22Rv1 (cell line): ENCODE measurements at regions not wholly inside any gene's neighbourhood (a gene's known extent, or its start where the extent isn't known, plus 50 kb on each side); places are given as distances from the start of the nearest gene placed in this dataset.
A peak's percentile ranks its signal among the peaks of the same experiment; 100 is the strongest.

Source experiments
- H3K27ac ChIP-seq: fragments of 450-650 bp; 2 replicates; pipeline ENCODE4 v1.5.1; 2017
- ZFX ChIP-seq: fragments of 450-650 bp; IDR thresholded peaks from 2 replicates; pipeline ENCODE4 v1.6.1; 2017; ENCODE audit warnings: antibody characterized with exemption, borderline replicate concordance
- TF ChIP-seq, protein P1 (sequence below): fragments of 450-650 bp; IDR thresholded peaks from 2 replicates; pipeline ENCODE4 v1.5.1; 2017; ENCODE audit warnings: mild to moderate bottlenecking

GRCh38 chr16:17566075-17566474 lies 95.3 kb upstream of the XYLT1 start:
- H3K27ac ChIP-seq: no peak overlapping the region
- TF ChIP-seq ZFX: no peak
- TF ChIP-seq, protein P1, sequence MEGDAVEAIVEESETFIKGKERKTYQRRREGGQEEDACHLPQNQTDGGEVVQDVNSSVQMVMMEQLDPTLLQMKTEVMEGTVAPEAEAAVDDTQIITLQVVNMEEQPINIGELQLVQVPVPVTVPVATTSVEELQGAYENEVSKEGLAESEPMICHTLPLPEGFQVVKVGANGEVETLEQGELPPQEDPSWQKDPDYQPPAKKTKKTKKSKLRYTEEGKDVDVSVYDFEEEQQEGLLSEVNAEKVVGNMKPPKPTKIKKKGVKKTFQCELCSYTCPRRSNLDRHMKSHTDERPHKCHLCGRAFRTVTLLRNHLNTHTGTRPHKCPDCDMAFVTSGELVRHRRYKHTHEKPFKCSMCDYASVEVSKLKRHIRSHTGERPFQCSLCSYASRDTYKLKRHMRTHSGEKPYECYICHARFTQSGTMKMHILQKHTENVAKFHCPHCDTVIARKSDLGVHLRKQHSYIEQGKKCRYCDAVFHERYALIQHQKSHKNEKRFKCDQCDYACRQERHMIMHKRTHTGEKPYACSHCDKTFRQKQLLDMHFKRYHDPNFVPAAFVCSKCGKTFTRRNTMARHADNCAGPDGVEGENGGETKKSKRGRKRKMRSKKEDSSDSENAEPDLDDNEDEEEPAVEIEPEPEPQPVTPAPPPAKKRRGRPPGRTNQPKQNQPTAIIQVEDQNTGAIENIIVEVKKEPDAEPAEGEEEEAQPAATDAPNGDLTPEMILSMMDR: no peak

GRCh38 chr16:17565605-17566004 lies 94.8 kb upstream of the XYLT1 start:
- no peak overlapping the region for H3K27ac ChIP-seq
- TF ChIP-seq, protein P1: peak; percentile 12; the same call in 1 of the 2 replicates
- TF ChIP-seq ZFX: no peak

DNA sequence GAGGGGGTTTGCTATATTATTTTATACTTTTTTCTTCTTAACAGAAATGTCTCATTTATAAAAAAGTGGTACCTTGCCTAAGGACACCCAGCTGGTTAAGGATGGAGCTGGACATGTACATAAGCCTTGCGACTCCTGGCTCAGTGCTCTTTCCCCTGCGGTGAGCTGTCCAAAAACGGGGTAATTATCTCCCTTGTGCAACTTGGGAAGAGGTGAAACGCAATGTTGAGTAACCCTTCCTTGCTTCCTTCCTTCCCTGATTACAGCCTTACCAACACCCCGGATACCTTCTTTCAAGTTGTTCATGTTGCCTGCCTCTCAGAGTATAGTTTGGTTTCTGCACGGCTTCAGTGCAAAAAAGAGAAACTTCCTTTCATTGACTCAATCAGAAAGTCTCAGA lies 94.1 kb upstream of the XYLT1 start:
- H3K27ac ChIP-seq: no peak overlapping the region
- TF ChIP-seq ZFX: no peak
- TF ChIP-seq, protein P1: no peak

DNA sequence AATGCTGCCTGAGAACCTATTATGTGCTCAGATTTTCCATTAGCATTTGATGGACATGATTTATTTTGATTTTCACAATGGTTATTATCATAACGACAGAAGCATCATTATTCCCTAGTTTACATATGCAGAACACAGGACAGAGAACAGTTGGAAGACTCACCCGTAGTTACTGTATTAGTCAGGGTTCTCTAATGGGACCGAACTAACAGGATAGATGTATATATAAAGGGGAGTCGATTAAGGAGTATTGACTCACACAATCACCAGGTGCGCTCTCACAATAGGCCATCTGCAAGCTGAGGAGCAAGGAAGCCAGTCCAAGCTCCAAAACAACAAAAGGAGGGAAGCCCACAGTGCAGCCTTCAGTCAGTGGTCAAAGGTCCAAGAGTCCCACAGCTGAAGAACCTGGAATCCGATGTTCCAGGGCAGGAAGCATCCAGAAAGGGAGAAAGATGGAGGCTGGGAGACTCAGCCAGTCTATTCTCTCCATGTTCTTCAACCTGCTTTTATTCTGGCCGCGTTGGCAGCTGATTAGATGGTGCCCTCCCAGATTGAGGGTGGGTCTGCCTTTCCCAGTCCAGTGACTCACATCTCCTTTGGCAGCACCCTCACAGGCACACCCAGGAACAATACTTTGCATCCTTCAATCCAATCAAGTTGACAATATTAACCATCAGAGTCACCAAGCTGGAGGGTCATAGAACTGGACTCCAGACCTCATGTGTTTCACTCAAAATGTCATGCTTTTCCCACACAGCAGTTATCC lies 92.7 kb upstream of the XYLT1 start:
- TF ChIP-seq, protein P1: no peak
- TF ChIP-seq ZFX: no peak

DNA sequence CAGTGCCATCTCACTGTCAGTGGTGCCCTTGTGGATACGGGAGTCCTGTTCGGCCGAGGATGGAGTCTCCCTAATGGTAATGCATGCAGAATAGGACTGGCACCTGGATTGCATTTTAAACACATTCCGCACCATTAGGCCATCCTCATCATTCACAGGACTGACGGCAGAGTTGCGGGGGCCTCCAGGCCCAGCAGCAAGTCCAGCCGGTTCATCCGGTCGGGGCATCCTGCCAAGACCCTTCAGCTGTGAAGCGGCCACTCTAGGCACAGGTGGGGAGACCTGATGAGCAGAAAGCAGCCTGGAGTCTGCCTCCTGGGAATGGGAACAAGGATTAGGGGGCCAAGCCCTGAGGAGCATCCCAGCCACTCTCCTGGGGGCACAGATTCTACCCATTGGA lies 90.3 kb upstream of the XYLT1 start:
- H3K27ac ChIP-seq: no peak overlapping the region
- TF ChIP-seq, protein P1: no peak

More for the DNA sequence above, 92.7 kb upstream of the XYLT1 start:
- no peak overlapping the region for H3K27ac ChIP-seq

GRCh38 chr16:17560548-17560947 lies 89.8 kb upstream of the XYLT1 start:
- H3K27ac ChIP-seq: no peak overlapping the region
- TF ChIP-seq ZFX: no peak
- TF ChIP-seq, protein P1: no peak

DNA sequence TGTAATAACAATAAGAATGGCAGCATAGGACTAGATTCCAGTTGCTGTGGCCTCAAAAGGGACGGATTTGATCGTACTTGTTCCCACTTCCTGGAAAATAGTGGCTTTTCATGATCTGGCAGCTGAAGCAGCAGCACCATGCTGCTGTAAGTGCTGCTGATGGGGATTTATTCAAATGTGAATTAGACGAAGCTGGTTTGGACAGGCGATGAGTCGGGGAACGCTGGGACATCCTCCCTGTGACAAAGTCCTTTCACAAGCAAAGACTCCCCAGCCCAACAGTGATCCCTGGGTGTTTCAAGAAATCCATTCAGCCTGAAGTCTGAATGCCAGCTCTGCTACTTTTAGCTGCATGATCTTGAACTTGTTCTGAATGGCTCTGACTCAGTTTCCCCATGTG lies 88.6 kb upstream of the XYLT1 start:
- no peak overlapping the region for H3K27ac ChIP-seq
- TF ChIP-seq ZFX: no peak
- TF ChIP-seq, protein P1: no peak
